GM19240 (cell line): ENCODE measurements at regions not wholly inside any gene's neighbourhood (a gene's known extent, or its start where the extent isn't known, plus 50 kb on each side); places are given as distances from the start of the nearest gene placed in this dataset.
"Not testable (repeated sequence)": the region's sequence is repeated elsewhere in the genome, so short reads cannot be mapped to it uniquely, and the experiment has no call there.

Experiments used
- DNase-seq: peaks from one replicate; pipeline ENCODE4 v3.0.0; 2011; ENCODE audit warnings: low spot score; ENCODE audit not compliant: insufficient read length

GRCh38 chr10:5576780-5577624 is 52.2 kb downstream of the CALML3 start:
- DNase-seq, result no peak

- not testable (repeated sequence) for DNase-seq
Measured at GRCh38 chr10:5580038-5580428, 55.3 kb downstream of the CALML3 start.

- no peak for DNase-seq
Measured at GRCh38 chr10:5581670-5582566, 57.2 kb downstream of the CALML3 start.

- DNase-seq, result no peak
Measured at GRCh38 chr10:5582736-5583135, 58.0 kb downstream of the CALML3 start.

GRCh38 chr10:5583525-5584175 is 58.9 kb downstream of the CALML3 start:
- no peak for DNase-seq

- peak; percentile 42 for DNase-seq
Measured at GRCh38 chr10:5584895-5585516, 60.2 kb downstream of the CALML3 start.

- no peak for DNase-seq
Measured at GRCh38 chr10:5585517-5586206, 60.9 kb downstream of the CALML3 start.

- DNase-seq, result no peak
Measured at GRCh38 chr10:5587151-5588079, 62.7 kb downstream of the CALML3 start.

- no peak for DNase-seq
Measured at GRCh38 chr10:5588080-5588453, 63.3 kb downstream of the CALML3 start.

- DNase-seq, result no peak
Measured at GRCh38 chr10:5588603-5589002, 63.8 kb downstream of the CALML3 start.
